Activated CD4-positive, CD25-positive, alpha-beta regulatory T cell treated with anti-CD3 and anti-CD28 coated beads, Interleukin-2, amount 50 U/mL, for 16 hours (primary cell): ENCODE measurements at regions not wholly inside any gene's neighbourhood (a gene's known extent, or its start where the extent isn't known, plus 50 kb on each side); places are given as distances from the start of the nearest gene placed in this dataset.

Experiments used
- DNase-seq: peaks from one replicate; pipeline ENCODE4 v3.0.0-alpha.2; 2020; ENCODE audit warnings: low read depth, low spot score

- DNase-seq = no peak
Measured at GRCh38 chr11:127506126-127506525, 505.6 kb upstream of the KIRREL3 start.

- no peak for DNase-seq
Measured at GRCh38 chr11:127496165-127496564, 495.6 kb upstream of the KIRREL3 start.

GRCh38 chr11:127493330-127494022, 492.9 kb upstream of the KIRREL3 start:
- no peak for DNase-seq

GRCh38 chr11:127492029-127492428, 491.5 kb upstream of the KIRREL3 start:
- DNase-seq = no peak

GRCh38 chr11:127491589-127491988, 491.0 kb upstream of the KIRREL3 start:
- DNase-seq = no peak

GRCh38 chr11:127490896-127491295, 490.3 kb upstream of the KIRREL3 start:
- DNase-seq = no peak

GRCh38 chr11:127485541-127485940, 485.0 kb upstream of the KIRREL3 start:
- DNase-seq = no peak

- DNase-seq = no peak
Measured at GRCh38 chr11:127481391-127481790, 480.8 kb upstream of the KIRREL3 start.

- DNase-seq = no peak
Measured at GRCh38 chr11:127478826-127479225, 478.3 kb upstream of the KIRREL3 start.

- DNase-seq = no peak
Measured at GRCh38 chr11:127474766-127475165, 474.2 kb upstream of the KIRREL3 start.

GRCh38 chr11:127472505-127472904, 471.9 kb upstream of the KIRREL3 start:
- DNase-seq = no peak

- DNase-seq = no peak
Measured at GRCh38 chr11:127471662-127472061, 471.1 kb upstream of the KIRREL3 start.

- DNase-seq = no peak
Measured at GRCh38 chr11:127470306-127470884, 469.8 kb upstream of the KIRREL3 start.

- DNase-seq = no peak
Measured at GRCh38 chr11:127464325-127464724, 463.8 kb upstream of the KIRREL3 start.

- DNase-seq = no peak
Measured at GRCh38 chr11:127462065-127462344, 461.4 kb upstream of the KIRREL3 start.

GRCh38 chr11:127461241-127462064, 460.9 kb upstream of the KIRREL3 start:
- no peak for DNase-seq

- DNase-seq = no peak
Measured at GRCh38 chr11:127458561-127458960, 458.0 kb upstream of the KIRREL3 start.

- DNase-seq = no peak
Measured at GRCh38 chr11:127454856-127455255, 454.3 kb upstream of the KIRREL3 start.

- no peak for DNase-seq
Measured at GRCh38 chr11:127452533-127452932, 452.0 kb upstream of the KIRREL3 start.

- DNase-seq = no peak
Measured at GRCh38 chr11:127451861-127452260, 451.3 kb upstream of the KIRREL3 start.

GRCh38 chr11:127448101-127448500, 447.5 kb upstream of the KIRREL3 start:
- no peak for DNase-seq

- DNase-seq = no peak
Measured at GRCh38 chr11:127445476-127445875, 444.9 kb upstream of the KIRREL3 start.

GRCh38 chr11:127443297-127443696, 442.7 kb upstream of the KIRREL3 start:
- no peak for DNase-seq
